ENCODE measurements at regions not wholly inside any gene's neighbourhood (a gene's known extent, or its start where the extent isn't known, plus 50 kb on each side); places are given as distances from the start of the nearest gene placed in this dataset.

GRCh38 chr2:66048667-66049066, 386.3 kb upstream of the MEIS1 start:
- TF ChIP-seq EZH2 (IDR thresholded peaks at IDR 0.05; ENCODE audit: insufficient read depth, low read length) (no peak), CTCF (IDR thresholded peaks at IDR 0.05; ENCODE audit: insufficient read depth, low read depth, low read length) (no peak)
- Histone ChIP-seq H2AFZ (ENCODE audit: low read depth, low read length) (no peak overlapping the region), H3K27ac (ENCODE audit: low read depth, low read length) (no peak overlapping the region), H3K4me2 (ENCODE audit: low read length) (no peak overlapping the region), H3K4me3 (ENCODE audit: insufficient read depth, low read depth, low read length) (no peak overlapping the region), H3K79me2 (ENCODE audit: insufficient read depth, low read length) (no peaks in the 10 kb centered on the region), H3K4me1 (ENCODE audit: insufficient read depth, low read length) (no peaks in the 10 kb centered on the region), H3K9me3 (ENCODE audit: insufficient read depth, low read depth, low read length) (no peaks in the 10 kb centered on the region), H3K9ac (ENCODE audit: low read length) (no peak overlapping the region), H3K36me3 (ENCODE audit: insufficient read depth, low read length) (no peaks in the 10 kb centered on the region), H4K20me1 (ENCODE audit: insufficient read depth, low read length) (no peaks in the 10 kb centered on the region), H3K27me3 (ENCODE audit: insufficient read depth, low read length) (no peaks in the 10 kb centered on the region)
- Mint-ChIP-seq H3K27ac (ENCODE audit: unreplicated experiment) (no peak overlapping the region), H3K4me3 (ENCODE audit: unreplicated experiment) (no peak overlapping the region), H3K4me1 (ENCODE audit: low read depth, unreplicated experiment) (no peaks in the 10 kb centered on the region), H3K36me3 (ENCODE audit: low read depth, unreplicated experiment) (no peaks in the 10 kb centered on the region), H3K9me3 (ENCODE audit: unreplicated experiment) (peaks cover 4% of the 10 kb centered on the region), H3K27me3 (ENCODE audit: low read depth, unreplicated experiment) (peaks cover 3% of the 10 kb centered on the region)
- FAIRE-seq (no peak), DNase-seq (ENCODE audit: low read depth) (no peak)

GRCh38 chr2:66041902-66042657, 392.8 kb upstream of the MEIS1 start:
- H3K27ac Mint-ChIP-seq (ENCODE audit: unreplicated experiment): no peak overlapping the region
- FAIRE-seq (no peak), DNase-seq (ENCODE audit: low read depth) (peak; percentile 8)
- no peak overlapping the region for H3K4me3 Mint-ChIP-seq (ENCODE audit: unreplicated experiment)
- no peaks in the 10 kb centered on the region for H3K36me3 ChIP-seq (ENCODE audit: insufficient read depth, low read length)
- no peak overlapping the region for H3K4me2 ChIP-seq (ENCODE audit: low read length)
- no peaks in the 10 kb centered on the region for H3K9me3 Mint-ChIP-seq (ENCODE audit: unreplicated experiment)
- H3K27me3 ChIP-seq (ENCODE audit: insufficient read depth, low read length): no peaks in the 10 kb centered on the region
- H4K20me1 ChIP-seq (ENCODE audit: insufficient read depth, low read length): no peaks in the 10 kb centered on the region
- H3K4me1 ChIP-seq (ENCODE audit: insufficient read depth, low read length): no peaks in the 10 kb centered on the region
- no peak overlapping the region for H2AFZ ChIP-seq (ENCODE audit: low read depth, low read length)
- TF ChIP-seq CTCF (IDR thresholded peaks at IDR 0.05; ENCODE audit: insufficient read depth, low read depth, low read length): no peak
- TF ChIP-seq EZH2 (IDR thresholded peaks at IDR 0.05; ENCODE audit: insufficient read depth, low read length): no peak
- H3K9me3 ChIP-seq (ENCODE audit: insufficient read depth, low read depth, low read length): no peaks in the 10 kb centered on the region
- no peak overlapping the region for H3K27ac ChIP-seq (ENCODE audit: low read depth, low read length)
- H3K4me3 ChIP-seq (ENCODE audit: insufficient read depth, low read depth, low read length): no peak overlapping the region
- no peaks in the 10 kb centered on the region for H3K36me3 Mint-ChIP-seq (ENCODE audit: low read depth, unreplicated experiment)
- no peak overlapping the region for H3K9ac ChIP-seq (ENCODE audit: low read length)
- no peaks in the 10 kb centered on the region for H3K79me2 ChIP-seq (ENCODE audit: insufficient read depth, low read length)
- peaks cover 4% of the 10 kb centered on the region for H3K4me1 Mint-ChIP-seq (ENCODE audit: low read depth, unreplicated experiment)
- H3K27me3 Mint-ChIP-seq (ENCODE audit: low read depth, unreplicated experiment): peaks cover 1% of the 10 kb centered on the region

GRCh38 chr2:66036948-66037347, 398.0 kb upstream of the MEIS1 start:
- H3K27me3 Mint-ChIP-seq (ENCODE audit: low read depth, unreplicated experiment): no peaks in the 10 kb centered on the region
- Histone ChIP-seq H3K4me2 (ENCODE audit: low read length) (no peak overlapping the region), H3K27me3 (ENCODE audit: insufficient read depth, low read length) (no peaks in the 10 kb centered on the region), H3K9me3 (ENCODE audit: insufficient read depth, low read depth, low read length) (no peaks in the 10 kb centered on the region), H3K36me3 (ENCODE audit: insufficient read depth, low read length) (no peaks in the 10 kb centered on the region), H3K79me2 (ENCODE audit: insufficient read depth, low read length) (no peaks in the 10 kb centered on the region), H3K4me1 (ENCODE audit: insufficient read depth, low read length) (no peaks in the 10 kb centered on the region), H3K9ac (ENCODE audit: low read length) (no peak overlapping the region), H2AFZ (ENCODE audit: low read depth, low read length) (no peak overlapping the region), H3K27ac (ENCODE audit: low read depth, low read length) (no peak overlapping the region), H3K4me3 (ENCODE audit: insufficient read depth, low read depth, low read length) (no peak overlapping the region), H4K20me1 (ENCODE audit: insufficient read depth, low read length) (no peaks in the 10 kb centered on the region)
- no peaks in the 10 kb centered on the region for H3K36me3 Mint-ChIP-seq (ENCODE audit: low read depth, unreplicated experiment)
- no peak for DNase-seq (ENCODE audit: low read depth)
- no peak for FAIRE-seq
- no peak overlapping the region for H3K27ac Mint-ChIP-seq (ENCODE audit: unreplicated experiment)
- no peak for TF ChIP-seq EZH2 (IDR thresholded peaks at IDR 0.05; ENCODE audit: insufficient read depth, low read length)
- no peak for TF ChIP-seq CTCF (IDR thresholded peaks at IDR 0.05; ENCODE audit: insufficient read depth, low read depth, low read length)
- no peaks in the 10 kb centered on the region for H3K9me3 Mint-ChIP-seq (ENCODE audit: unreplicated experiment)
- peaks cover 4% of the 10 kb centered on the region for H3K4me1 Mint-ChIP-seq (ENCODE audit: low read depth, unreplicated experiment)
- H3K4me3 Mint-ChIP-seq (ENCODE audit: unreplicated experiment): no peak overlapping the region
